Esophagus squamous epithelium (tissue), 4 donors: ENCODE measurements at regions not wholly inside any gene's neighbourhood (a gene's known extent, or its start where the extent isn't known, plus 50 kb on each side); places are given as distances from the start of the nearest gene placed in this dataset.

Experiments
- CTCF ChIP-seq, 6 experiments: fragments of 450-650 bp in 4 of 6; fragments of 200-600 bp in 2 of 6; sonication (generic) in 2 of 6; IDR thresholded peaks; one replicate each; pipeline ENCODE4 v1.5.1; 2016 to 2019; ENCODE audit warnings: antibody characterized with exemption in 6 of 6, mild to moderate bottlenecking in 4 of 6, moderate library complexity in 4 of 6
- POLR2A ChIP-seq, 4 donors: fragments of 450-650 bp; IDR thresholded peaks; one replicate each; pipeline ENCODE4 v1.6.1; 2017; ENCODE audit warnings: antibody characterized with exemption in 4 of 4, mild to moderate bottlenecking in 4 of 4, moderate library complexity in 3 of 4

- TF ChIP-seq POLR2A (IDR thresholded peaks at IDR 0.05) (no peak), CTCF (IDR thresholded peaks at IDR 0.05) (no peak)
Measured at GRCh38 chr11:28874706-28875105, 766.5 kb downstream of the METTL15 start.
